ENCODE measurements at regions not wholly inside any gene's neighbourhood (a gene's known extent, or its start where the extent isn't known, plus 50 kb on each side); places are given as distances from the start of the nearest gene placed in this dataset.

DNA sequence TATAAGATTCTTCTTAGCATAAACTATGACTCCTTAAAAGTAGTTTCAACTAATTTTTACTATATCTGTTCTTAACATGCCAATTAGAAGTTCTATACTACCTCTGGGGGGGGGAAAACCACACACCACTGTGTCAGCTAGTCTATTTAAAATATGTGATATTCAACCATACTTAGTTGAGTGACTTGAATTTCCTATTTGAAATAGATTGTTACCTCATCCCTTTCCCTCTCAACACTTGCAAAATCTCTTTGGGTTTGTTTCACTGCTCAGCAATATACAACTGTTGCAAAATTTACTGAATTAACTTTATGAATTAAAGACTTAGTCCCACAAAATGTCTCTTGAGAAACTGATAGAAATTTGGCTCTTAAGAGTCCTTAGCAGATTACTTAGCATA, 151.1 kb upstream of the POU5F2 start:
- no peak for TF ChIP-seq CTCF (conservative IDR thresholded peaks at IDR 0.05)
- no peak overlapping the region for H3K14ac ChIP-seq (ENCODE audit: insufficient read depth, low read length)
- no peak overlapping the region for H3K4me3 Mint-ChIP-seq

More for the DNA sequence above, 151.1 kb upstream of the POU5F2 start:
- Mint-ChIP-seq H3K27me3 (ENCODE audit: low read depth) (no peaks in the 10 kb centered on the region), H3K9me3 (no peaks in the 10 kb centered on the region), H3K36me3 (ENCODE audit: insufficient read depth in 1 of 3, low read depth in 3 of 3) (no peaks in the 10 kb centered on the region), H3K27ac (no peak overlapping the region; a peak in 1 of 7 replicates), H3K4me1 (peaks cover 3% of the 10 kb centered on the region in 2 experiments; a peak in 2 of 4 replicates)
- Histone ChIP-seq H4K5ac (ENCODE audit: insufficient read length, low read depth, low read length) (no peak overlapping the region), H3K18ac (ENCODE audit: insufficient read length, low read depth, low read length) (no peak overlapping the region), H3K23ac (ENCODE audit: insufficient read length, low read depth, low read length) (no peak overlapping the region), H2BK20ac (ENCODE audit: low read depth, low read length, poor library complexity, severe bottlenecking) (no peak overlapping the region), H3K79me1 (ENCODE audit: insufficient read depth, low read depth, low read length, poor library complexity, severe bottlenecking) (no peaks in the 10 kb centered on the region), H4K8ac (replicated peaks; ENCODE audit: insufficient read length, low read depth, low read length) (no peak overlapping the region), H2BK15ac (ENCODE audit: low read depth, low read length) (no peak overlapping the region), H3K56ac (ENCODE audit: insufficient read length, low read depth, low read length) (no peak overlapping the region), H4K91ac (ENCODE audit: insufficient read length, low read depth, low read length) (no peak overlapping the region), H3K9me3 (ENCODE audit: control insufficient read depth, low read depth, low read length) (no peaks in the 10 kb centered on the region), H3K9ac (ENCODE audit: extremely low read depth, insufficient read length, low read length) (no peak overlapping the region), H2BK120ac (ENCODE audit: low read depth, low read length, poor library complexity, severe bottlenecking) (no peak overlapping the region), H3K27ac (ENCODE audit: insufficient read length, low read depth, low read length) (no peak overlapping the region), H3K79me2 (ENCODE audit: insufficient read depth, low read length) (no peaks in the 10 kb centered on the region), H3K23me2 (ENCODE audit: insufficient read length, low read depth, low read length, poor library complexity, severe bottlenecking) (no peaks in the 10 kb centered on the region), H3K27me3 (ENCODE audit: insufficient read depth, low read length) (no peaks in the 10 kb centered on the region), H3K4me1 (ENCODE audit: insufficient read depth, low read length) (no peaks in the 10 kb centered on the region), H3T11ph (ENCODE audit: low read length) (no peak overlapping the region), H2BK5ac (ENCODE audit: insufficient read length, low read length) (no peak overlapping the region), H4K20me1 (ENCODE audit: control insufficient read depth, insufficient read depth, insufficient read length) (no peaks in the 10 kb centered on the region), H2AFZ (ENCODE audit: low read length) (no peak overlapping the region), H3K4me2 (ENCODE audit: insufficient read depth, insufficient read length, low read length) (no peak overlapping the region), H2AK5ac (ENCODE audit: insufficient read length, low read length) (no peak overlapping the region), H2BK12ac (ENCODE audit: insufficient read length, low read depth, low read length) (no peak overlapping the region), H3K4ac (ENCODE audit: low read depth, low read length) (no peak overlapping the region)
- no peak for DNase-seq

All from H9 (cell line).